Epithelial cell of prostate (primary cell): ENCODE measurements at regions not wholly inside any gene's neighbourhood (a gene's known extent, or its start where the extent isn't known, plus 50 kb on each side); places are given as distances from the start of the nearest gene placed in this dataset.

ENCODE experiments used
- DNase-seq: peaks from one replicate; pipeline ENCODE4 v3.0.0-alpha.2; 2011; ENCODE audit warnings: low read depth, low spot score
- H3K27ac ChIP-seq: fragments of 450-650 bp; 2 replicates; pipeline ENCODE4 v1.5.1; 2017; ENCODE audit warnings: mild to moderate bottlenecking

DNA sequence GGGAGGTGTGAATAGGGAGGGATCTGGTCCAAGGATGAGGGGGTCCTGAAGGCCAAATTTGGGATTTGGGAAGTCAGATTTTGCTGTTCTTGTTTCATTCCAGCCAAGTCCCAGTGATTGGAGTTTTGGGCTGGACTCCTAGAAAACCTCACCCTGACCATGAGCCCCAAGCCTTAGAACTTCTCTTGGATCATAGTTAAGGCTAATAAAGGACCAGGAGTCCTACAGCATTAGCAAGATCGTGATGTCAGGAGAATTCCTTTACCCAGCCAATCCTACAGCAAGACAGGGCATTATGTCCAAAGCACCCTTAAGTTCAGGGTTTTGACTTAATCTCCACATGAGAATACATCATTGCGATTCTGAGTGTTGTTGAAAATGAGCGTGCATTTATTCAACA is 85.0 kb downstream of the SOX9 start:
- H3K27ac ChIP-seq: no peak overlapping the region
- no peak for DNase-seq

DNA sequence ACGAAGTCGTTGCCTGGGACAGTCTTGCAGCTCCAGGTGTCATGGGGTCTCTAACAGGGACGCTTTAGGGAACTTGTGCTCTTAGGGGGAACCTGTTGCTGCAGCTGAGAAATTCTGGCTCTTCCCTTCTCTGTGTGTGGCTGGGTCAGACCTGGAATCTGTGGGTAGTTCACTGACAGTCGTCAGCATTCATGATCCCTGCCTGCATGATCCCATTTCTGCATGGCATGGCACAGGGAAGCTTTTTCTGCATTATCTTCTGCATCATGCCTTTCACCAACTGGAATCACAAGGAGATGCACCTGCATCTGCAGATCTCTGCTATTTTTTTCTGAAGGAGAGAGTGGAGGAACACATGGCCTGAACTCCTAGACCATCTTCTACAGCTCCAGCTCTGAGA is 85.6 kb downstream of the SOX9 start:
- no peak overlapping the region for H3K27ac ChIP-seq
- no peak for DNase-seq

DNA sequence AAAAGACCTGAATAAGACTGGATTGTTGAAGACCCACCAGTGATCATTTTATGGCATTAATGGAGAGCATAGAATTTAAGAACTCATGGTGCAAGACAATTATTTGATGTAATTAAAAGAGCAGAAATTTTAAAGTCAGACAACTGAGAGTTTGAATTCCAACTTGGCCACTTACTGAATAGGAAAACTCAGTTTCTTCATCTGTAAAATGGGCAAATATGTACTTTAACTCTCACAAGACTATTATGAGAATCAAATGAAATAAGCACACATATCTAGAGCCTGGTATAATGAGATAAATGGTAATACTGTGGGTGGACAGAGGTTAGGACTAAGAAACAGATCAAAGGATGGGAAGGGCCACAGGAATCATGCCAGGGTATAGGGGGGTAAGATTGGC is 88.0 kb downstream of the SOX9 start:
- DNase-seq: no peak
- H3K27ac ChIP-seq: no peak overlapping the region

DNA sequence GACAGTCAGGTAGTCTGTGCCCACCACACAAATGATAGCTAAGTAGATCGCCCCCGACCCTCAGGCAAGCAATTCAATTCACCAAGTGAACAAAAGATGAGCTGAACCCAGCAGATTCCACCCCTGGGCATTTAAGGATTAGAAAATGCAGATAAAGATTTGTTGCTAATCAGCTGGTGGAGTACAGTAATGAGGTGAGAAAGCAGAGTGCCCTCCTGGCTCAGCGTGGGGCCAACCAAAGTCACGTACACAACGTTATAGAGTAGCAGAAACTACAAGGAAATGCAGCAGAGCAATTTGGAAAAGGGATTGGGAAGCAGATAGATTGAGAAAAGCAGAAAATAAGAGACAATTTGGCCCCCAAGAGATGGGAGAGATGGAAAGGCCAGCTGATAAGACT is 91.2 kb downstream of the SOX9 start:
- no peak overlapping the region for H3K27ac ChIP-seq
- no peak for DNase-seq

DNA sequence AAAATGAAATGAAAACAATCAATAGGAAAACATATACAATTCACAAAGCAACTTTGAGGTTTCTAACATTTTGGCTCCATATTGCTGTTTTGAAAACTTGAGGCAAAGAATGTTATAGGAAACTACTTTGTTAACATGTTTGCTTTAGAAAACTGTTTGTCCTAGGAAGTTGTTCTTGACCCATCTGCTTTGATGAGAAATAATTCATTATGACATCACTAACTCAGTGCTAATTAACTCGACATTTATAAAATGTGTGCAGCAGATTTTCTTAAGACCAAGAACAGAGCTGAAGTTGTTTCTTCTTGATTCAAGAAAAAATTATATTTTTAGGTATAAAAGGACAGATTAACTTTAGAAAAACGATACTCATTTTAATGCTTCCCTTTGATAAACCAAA is 94.7 kb downstream of the SOX9 start:
- no peak for DNase-seq
- no peak overlapping the region for H3K27ac ChIP-seq

DNA sequence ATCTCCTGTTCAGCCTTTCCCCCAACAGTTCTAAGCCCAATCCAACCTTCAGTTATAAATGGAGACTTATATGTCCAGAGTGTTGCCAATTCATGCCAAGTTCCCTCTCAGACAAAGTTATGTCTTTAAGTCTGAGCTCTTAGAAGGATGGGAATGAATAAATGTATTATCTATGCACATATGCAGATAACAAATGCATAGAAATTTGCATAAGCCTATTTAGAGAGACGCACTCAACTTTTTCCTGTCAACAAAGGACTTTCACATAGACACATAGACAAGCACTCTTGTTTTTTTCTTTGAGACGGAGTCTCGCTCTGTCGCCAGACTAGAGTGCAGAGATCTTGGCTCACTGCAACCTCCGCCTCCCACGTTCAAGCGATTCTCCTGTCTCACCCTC is 95.1 kb downstream of the SOX9 start:
- H3K27ac ChIP-seq: no peak overlapping the region
- DNase-seq: no peak

DNA sequence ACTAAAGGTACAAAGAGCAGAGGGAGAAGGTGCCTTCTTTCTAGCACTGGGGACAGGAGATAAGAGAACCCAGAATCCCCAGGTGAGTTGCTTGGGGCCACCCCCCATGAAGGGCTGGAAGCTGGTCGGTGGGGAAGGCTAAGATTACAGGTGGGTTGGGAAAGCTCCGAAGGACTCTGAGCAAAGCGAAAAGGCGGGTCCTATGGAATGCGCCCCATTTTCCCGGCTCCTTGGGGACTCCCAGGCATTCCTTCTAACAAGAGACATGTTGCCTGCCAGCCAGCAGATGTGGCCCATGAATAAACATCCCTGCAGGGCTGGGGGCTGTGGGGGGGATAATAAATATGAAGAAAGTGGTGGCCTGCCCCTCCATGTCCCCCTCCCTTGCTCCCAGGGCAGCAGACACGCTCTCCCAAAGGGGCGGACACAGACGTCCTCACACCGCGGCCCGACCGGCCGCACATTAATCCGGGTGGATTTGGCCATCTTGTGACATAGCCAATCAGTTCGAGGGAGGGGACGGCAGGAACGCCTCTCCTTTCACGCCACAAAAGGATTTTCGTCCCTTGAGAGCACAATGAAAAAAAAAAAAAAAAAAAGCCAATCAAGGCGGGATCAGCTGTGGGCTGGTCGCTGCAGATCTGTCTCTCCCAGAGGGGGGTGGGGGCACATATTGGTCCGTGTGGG is 98.5 kb downstream of the SOX9 start:
- no peak overlapping the region for H3K27ac ChIP-seq
- DNase-seq: no peak

DNA sequence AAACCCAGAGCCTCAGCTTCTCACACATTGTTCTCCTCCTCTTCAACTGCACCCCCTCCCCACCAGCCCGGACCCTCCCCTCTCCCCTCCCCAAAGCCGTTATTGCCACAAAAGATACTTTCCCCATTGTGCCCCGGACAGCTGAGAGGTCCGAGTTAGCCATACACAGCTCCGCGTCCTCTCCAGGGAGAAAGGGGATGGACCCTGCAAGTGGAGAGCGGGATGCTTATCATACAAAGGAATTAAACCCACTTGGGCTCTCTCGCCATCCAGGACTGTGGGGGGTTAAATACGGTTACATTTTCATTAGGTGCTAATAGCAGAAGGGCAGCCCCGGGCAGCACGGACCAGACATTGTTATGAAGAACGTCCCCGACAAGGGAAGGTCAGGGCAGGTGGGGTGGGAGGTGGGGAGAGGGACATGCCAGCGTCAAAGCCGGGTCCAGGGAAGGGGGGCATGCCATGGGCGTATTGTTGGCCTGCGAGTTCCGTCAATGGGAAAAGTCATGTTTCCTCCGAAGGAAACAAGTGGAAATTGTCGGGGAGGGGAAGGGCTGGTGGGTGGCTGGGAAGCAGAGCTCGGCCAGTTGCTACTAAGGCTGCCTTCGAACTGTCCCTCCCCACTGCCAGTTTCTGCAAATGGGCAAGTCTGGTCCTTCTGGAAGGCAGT is 99.1 kb downstream of the SOX9 start:
- no peak overlapping the region for H3K27ac ChIP-seq
- DNase-seq: no peak

DNA sequence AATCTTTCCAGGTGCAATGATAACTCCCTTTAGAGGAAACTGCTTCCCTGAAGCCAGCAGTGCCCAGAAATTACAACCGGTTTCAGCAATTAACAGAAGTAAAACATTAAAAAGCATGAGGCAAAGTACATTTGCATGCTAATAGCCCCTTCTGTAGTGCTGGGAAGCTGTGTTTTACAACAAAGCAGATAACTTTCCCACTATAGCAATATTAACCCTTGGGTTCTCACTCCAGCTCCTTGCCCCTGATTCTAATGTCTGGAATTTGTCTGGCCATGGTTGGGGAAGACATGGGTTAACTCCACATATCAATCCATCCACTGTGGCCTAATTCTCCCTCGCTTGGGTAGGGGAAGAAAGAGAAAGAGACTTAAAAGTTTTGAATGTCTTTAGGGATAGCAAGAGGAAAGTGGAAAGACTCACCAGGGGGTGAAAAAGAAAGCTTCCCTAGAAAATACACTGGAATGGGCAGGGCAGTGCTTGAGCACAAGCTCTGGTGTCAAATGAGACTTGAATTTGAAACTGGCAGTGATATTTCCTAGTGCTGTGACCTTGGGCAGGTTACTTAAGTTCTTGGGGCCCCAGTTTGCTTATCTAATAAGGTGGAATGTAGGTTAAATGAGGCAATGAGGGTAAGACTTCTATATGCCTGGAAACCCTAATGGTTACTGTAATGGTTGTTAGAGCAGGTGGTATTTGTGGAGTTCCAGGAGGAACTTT is 102.0 kb downstream of the SOX9 start:
- no peak for DNase-seq
- H3K27ac ChIP-seq: no peak overlapping the region

DNA sequence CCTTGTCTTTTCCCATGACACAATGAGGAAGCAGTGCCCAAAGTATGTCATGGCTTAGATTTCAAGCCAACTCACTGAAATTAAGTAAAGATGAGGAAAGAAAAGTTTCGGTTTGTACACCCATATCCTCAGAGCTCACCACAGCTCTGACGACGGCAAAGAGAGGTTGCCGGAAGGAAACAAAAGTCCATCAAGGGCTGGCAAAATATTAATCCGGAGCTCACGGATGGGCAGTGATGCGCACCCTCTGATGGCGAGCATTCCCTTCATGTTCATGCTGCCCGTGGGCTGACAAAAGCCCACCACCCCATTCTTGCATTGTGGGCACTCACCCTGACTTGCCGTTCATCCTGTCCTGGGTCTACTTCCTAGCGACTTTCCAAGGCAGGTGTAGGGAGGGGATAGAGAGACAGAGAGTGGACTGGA is 103.1 kb downstream of the SOX9 start:
- no peak for DNase-seq
- no peak overlapping the region for H3K27ac ChIP-seq

DNA sequence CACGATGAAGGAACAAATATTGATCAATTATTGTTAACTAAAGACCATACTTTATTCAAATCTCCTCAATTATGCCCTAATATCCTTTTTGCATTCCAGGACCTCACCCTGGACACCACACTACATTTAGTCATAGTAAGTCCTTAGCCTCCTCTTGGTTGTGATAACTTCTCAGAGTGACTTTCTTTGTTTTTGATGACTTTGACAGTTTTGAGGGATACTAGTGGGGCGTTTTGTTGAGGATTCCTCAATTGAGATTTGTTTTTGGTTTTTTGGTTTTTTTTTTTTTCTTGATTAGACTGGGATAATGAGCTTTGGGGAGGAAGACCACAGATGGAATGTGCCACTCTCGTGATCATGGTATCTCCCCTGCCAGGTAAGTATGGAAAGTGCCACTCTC is 105.5 kb downstream of the SOX9 start:
- H3K27ac ChIP-seq: no peak overlapping the region
- DNase-seq: no peak

DNA sequence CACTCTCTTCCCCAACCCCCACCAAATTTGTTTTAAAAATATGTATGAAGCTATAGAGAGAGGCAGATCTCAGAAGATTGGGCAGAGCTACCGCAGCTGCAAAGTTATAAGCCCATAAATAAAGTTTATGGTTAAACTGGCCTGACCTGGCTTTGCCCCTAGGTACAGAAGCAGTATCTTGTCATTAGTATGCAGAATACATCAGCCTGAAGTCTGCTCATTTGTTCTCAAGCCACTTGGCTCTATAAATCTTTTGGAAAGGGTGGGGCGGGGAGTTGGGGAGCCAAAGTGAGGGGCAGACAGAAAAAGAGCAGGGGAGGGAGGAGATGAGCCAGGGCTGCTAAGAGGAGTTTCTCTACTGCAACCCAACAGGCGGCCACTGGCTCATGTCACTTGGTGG is 113.2 kb downstream of the SOX9 start:
- no peak overlapping the region for H3K27ac ChIP-seq
- DNase-seq: no peak

DNA sequence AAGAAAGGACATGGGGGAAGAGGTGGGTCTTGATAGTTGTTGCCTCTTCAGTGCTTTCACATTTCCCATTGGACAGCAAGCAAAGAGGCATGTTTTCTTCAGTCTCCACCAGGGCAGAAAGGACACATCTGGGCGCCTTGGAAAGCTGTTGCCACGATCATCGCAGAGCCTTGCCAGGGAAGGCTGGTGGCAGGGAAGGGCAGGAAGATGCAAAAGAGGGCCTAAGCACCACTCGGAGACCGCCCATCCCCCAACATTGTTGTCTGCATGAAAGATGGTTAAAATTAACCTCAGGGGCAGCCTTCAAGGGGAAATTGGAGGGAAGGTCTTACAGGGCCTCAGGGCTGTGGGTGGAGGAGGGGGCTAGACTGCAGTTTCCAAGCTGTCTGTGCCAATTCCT is 114.2 kb downstream of the SOX9 start:
- H3K27ac ChIP-seq: no peak overlapping the region
- no peak for DNase-seq

DNA sequence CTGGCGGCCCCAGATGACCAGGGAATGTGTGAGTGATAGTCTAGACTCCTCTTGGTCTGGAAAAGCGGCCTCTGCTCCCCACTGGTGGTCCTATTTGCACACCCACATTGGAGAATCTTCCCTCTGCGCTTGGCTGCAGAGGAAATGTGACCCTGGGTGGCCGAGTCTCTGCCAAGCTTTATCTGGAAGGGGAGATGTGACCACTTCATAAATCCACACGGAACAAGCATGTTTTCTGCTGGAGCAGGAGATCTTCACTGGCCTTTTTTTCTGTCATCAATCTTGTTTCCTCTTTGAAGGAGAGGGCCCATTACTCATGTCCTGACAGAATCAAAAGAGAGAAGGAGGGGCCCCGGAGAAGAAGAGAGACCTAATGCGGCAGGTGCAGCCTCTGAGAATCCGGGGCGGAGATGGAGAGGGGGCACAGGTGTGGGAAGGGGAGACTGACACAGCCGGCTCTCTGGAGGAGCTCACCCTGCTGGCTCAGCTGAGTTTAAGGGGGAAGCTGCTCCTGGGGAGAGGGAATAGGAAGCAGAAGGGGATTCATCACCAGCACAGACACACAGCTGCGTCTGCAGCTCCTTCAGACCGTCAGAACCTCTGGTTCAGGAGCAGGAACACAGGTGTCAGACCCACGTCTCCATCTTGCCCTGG is 116.3 kb downstream of the SOX9 start:
- no peak for DNase-seq

DNA sequence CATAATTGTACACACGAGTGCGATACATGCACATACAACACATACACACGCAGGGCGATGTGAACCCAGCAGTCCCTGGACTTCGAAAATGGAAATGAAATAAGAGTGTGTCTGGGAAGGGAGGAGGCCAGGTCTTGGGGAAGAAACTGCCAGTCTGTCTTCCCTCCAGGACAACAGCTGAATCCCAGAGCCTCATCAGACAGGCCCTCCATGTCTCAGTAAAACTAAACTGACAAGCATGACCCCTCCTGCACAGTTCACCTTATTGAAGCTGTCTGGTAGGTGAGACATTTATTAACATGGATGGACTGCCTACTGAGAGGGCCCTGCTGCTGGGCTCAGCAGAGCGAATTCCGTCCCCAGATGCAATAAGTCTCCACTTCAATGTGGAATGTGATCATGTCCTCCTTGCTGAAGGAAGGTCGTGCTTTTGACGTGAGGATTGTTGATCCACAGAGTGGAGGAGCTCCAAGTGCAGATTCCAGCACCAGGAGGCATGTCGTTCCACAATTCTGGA is 117.4 kb downstream of the SOX9 start:
- no peak for DNase-seq
- H3K27ac ChIP-seq: no peak overlapping the region

More for the DNA sequence above, 116.3 kb downstream of the SOX9 start:
- no peak overlapping the region for H3K27ac ChIP-seq

DNA sequence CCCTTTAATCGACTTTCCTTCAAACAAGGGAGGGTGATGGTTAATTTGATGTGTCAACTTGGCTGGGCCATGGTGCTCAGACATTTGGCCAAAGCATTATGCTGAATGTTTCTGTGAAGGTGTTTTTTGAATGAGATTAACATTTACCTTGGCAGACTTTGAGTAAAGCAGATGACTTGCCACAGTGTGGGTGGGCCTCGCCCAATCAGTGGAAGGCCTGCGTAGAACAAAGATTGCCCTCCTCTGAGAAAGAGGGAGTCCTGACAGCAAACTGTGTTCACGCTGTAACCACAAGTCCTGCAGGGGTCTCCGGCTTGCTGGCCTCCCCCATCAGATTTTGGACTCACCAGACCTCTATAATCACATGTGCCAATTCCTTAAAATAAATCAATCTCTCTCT is 118.7 kb downstream of the SOX9 start:
- H3K27ac ChIP-seq: no peak overlapping the region
- no peak for DNase-seq

DNA sequence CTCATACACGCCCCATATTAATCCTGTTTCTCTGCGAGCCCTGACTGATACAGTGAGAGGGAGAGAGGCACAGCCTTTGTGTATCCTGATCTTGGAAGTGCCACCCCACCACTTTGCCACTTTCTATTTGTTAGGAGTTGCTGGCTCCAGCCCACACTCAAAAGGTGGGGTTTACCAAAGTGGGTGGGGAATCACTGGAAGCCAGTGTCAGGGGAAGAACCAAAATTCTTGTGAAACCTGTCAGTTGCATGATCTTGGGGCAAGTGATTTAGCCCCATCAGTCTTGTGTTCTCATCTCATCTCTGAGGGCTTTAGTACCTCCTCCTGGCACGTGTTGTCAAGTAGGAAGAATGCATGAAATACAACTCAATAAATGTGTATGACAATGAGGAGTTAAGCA is 119.5 kb downstream of the SOX9 start:
- H3K27ac ChIP-seq: no peak overlapping the region
- no peak for DNase-seq

DNA sequence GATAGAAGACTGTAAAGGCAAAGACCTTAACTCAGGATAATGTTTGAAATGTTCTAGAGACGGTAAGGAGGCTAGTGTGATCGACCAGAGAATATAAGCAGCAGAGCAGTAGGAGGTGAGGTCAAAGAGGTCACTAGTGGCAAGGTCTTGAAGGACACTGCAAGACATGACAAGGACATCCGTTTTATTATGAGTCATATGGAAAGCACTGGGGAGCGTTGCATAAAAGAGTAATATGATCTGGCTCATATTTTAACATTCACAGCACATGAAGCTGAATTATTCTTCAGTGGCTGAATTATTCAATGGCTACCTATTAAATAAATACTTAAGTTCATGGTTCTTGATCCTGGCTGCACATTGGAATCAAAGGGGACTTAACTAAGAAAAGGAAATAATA is 123.7 kb downstream of the SOX9 start:
- H3K27ac ChIP-seq: no peak overlapping the region
- DNase-seq: no peak

DNA sequence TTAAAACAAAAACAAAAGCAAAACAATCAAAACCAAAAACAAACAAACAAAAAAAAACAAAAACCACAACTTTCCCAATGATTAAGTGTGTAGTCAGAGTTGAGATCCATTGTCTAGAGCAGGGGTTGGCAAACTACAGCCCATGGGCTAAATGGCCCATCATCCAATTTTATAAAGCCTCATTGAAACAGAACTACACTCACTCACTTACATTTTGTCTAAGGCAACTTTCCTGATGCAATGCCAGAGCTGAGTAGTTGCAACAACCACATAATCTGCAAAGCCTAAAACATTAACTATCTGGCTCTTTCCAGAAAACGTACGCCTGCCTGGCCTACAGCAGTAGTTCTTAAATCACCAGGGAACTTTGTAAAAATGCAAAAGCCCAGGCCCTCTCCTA is 124.1 kb downstream of the SOX9 start:
- no peak overlapping the region for H3K27ac ChIP-seq
- DNase-seq: no peak

DNA sequence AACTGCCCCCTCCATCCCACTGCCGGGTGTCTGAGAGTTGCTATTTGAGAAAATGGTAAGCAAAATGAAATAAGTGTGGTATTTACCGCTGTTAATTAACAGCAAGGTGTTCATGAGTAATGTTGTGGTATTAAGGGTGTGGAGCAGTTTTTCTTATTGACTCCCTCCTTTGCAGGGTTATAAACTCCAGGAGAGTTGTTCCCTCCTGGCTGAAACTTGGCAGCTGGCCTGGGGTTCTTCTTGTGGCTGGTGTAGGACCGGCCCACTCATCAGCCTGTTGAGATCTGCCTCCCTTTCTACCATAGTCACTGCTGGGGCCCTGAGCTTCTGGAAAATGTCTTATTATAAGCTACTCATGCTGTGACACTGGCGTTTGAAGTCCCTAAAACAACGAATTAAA is 128.6 kb downstream of the SOX9 start:
- peak; percentile 27 for DNase-seq
- no peak overlapping the region for H3K27ac ChIP-seq

DNA sequence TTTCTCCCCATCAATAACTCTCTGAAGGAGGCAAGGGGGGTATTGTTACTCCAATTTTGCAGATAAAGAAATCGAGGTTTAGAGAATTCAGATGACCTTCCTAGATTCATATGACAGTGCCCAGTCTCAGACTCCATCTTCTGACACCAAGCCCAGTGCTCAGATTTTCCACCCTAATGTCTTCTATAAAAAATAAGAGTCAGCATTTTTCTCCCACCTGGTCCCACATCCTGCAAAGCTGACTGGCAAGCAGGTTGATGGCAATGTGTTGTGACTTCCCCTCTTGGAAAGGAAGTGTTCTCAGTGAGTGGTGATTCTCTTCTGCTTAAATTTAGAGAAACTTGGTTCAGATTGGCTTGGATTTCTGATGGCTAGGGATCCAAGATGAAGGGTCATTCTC is 129.4 kb downstream of the SOX9 start:
- no peak for DNase-seq
- no peak overlapping the region for H3K27ac ChIP-seq
